Gastroesophageal sphincter (tissue), 4 donors: ENCODE measurements at regions not wholly inside any gene's neighbourhood (a gene's known extent, or its start where the extent isn't known, plus 50 kb on each side); places are given as distances from the start of the nearest gene placed in this dataset.

Experiments
- ATAC-seq: fragments of 150-250 bp; one replicate; pipeline ENCODE4 v1.9.1; 2016; ENCODE audit warnings: mild to moderate bottlenecking, moderate library complexity
- H3K27ac ChIP-seq, 4 donors: fragments of 200-600 bp; sonication (generic) in 3 of 4; 1 replicate in 3 of 4; 2 replicates in 1 of 4; pipeline ENCODE4 v1.5.1; 2016 to 2019
- H3K27me3 ChIP-seq: fragments of 200-600 bp; sonication (generic); one replicate; pipeline ENCODE4 v1.5.1; 2019
- H3K36me3 ChIP-seq, 2 donors: fragments of 200-600 bp; sonication (generic); one replicate each; pipeline ENCODE4 v1.5.1; 2019; ENCODE audit warnings: control low read depth in 1 of 2
- H3K4me1 ChIP-seq, 3 donors: fragments of 200-600 bp; sonication (generic); 1 replicate in 2 of 3; 2 replicates in 1 of 3; pipeline ENCODE4 v1.5.1; 2016 to 2019; ENCODE audit warnings: control low read depth in 2 of 3
- H3K4me3 ChIP-seq, 2 donors: fragments of 200-600 bp; sonication (generic); one replicate each; pipeline ENCODE4 v1.5.1; 2019; ENCODE audit warnings: mild to moderate bottlenecking in 1 of 2, moderate library complexity in 1 of 2
- H3K9me3 ChIP-seq, 3 donors: fragments of 200-600 bp; sonication (generic); one replicate each; pipeline ENCODE4 v1.5.1; 2017 to 2019; ENCODE audit warnings: control low read depth in 2 of 3
- CTCF ChIP-seq, 4 experiments: fragments of 200-600 bp in 2 of 4; fragments of 450-650 bp in 2 of 4; sonication (generic) in 1 of 4; IDR thresholded peaks; one replicate each; pipeline ENCODE4 v1.5.1; 2017 to 2019; ENCODE audit warnings: antibody characterized with exemption in 4 of 4, mild to moderate bottlenecking in 2 of 4, moderate library complexity in 2 of 4
- EP300 ChIP-seq: sonication (generic); formaldehyde crosslinking; IDR thresholded peaks from one replicate; pipeline ENCODE4 v1.6.1; 2017; ENCODE audit warnings: antibody characterized with exemption, mild to moderate bottlenecking
- POLR2A ChIP-seq, 2 donors: fragments of 450-650 bp; IDR thresholded peaks; one replicate each; pipeline ENCODE4 v1.6.1; 2017; ENCODE audit warnings: antibody characterized with exemption in 2 of 2, mild to moderate bottlenecking in 2 of 2, moderate library complexity in 1 of 2
- POLR2AphosphoS5 ChIP-seq: sonication (generic); formaldehyde crosslinking; IDR thresholded peaks from one replicate; pipeline ENCODE4 v1.6.1; 2017; ENCODE audit warnings: antibody characterized with exemption
- WGBS, 2 donors: methylation state at CpG; one replicate each; pipeline ENCODE4 v1.1.5; 2018; ENCODE audit warnings: low coverage in 1 of 2; 5-methylcytosine and 5-hydroxymethylcytosine counted together
- small RNA-seq, 4 donors: library from RNA; depleted of rRNA; stranded (forward); fragments of <200 nt; gene quantifications; one replicate each; pipeline ENCODE3, GENCODE V24; 2016

- TF ChIP-seq POLR2A (IDR thresholded peaks at IDR 0.05) (no peak), EP300 (no peak), POLR2AphosphoS5 (no peak), CTCF (IDR thresholded peaks at IDR 0.05) (no peak)
- H3K4me3 ChIP-seq = no peak overlapping the region
- H3K9me3 ChIP-seq = no peaks in the 10 kb centered on the region
- 88% methylated on average over 3 of the region's 9 CpGs; no CpG with 5 or more reads in 1 of the 2 donors for WGBS, 2 donors
- ATAC-seq = no peak
- no peaks in the 10 kb centered on the region for H3K36me3 ChIP-seq
- no peak overlapping the region for H3K27ac ChIP-seq
- no peaks in the 10 kb centered on the region for H3K4me1 ChIP-seq
- H3K27me3 ChIP-seq = no peaks in the 10 kb centered on the region
Observed at GRCh38 chrX:150308532-150309157, 54.5 kb upstream of the MAMLD1 start.

GRCh38 chrX:150310417-150310816 lies 52.7 kb upstream of the MAMLD1 start:
- H3K4me1 ChIP-seq = no peaks in the 10 kb centered on the region
- no peaks in the 10 kb centered on the region for H3K36me3 ChIP-seq
- TF ChIP-seq POLR2A (IDR thresholded peaks at IDR 0.05) (no peak), EP300 (no peak), POLR2AphosphoS5 (no peak), CTCF (IDR thresholded peaks at IDR 0.05) (no peak)
- no peak for ATAC-seq
- H3K27ac ChIP-seq = no peak overlapping the region
- no peak overlapping the region for H3K4me3 ChIP-seq
- no peaks in the 10 kb centered on the region for H3K27me3 ChIP-seq
- no CpG with 5 or more reads among the region's 4 CpGs for WGBS, 2 donors
- no peaks in the 10 kb centered on the region for H3K9me3 ChIP-seq

DNA sequence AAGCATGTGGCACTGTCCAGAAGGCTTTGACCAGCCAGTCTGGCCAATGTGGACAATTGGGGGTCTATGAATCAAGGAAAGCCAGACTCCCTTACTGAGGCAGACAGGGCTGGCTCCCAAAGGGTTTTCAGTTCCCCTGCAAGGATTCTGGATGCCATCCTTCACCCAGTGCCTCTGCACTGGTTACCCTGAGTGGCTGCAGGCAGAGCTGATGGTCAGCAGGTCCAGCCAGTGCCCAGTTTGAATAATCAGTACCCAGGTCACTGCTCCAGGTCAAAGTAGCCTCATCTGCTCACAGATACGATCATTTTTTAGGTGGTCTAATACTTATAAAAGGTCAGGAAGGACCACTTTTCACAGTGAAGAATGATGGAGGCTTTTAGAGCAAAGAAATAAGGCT lies 52.2 kb upstream of the MAMLD1 start:
- Histone ChIP-seq H3K27me3 (no peaks in the 10 kb centered on the region), H3K9me3 (no peaks in the 10 kb centered on the region), H3K4me3 (no peak overlapping the region), H3K27ac (no peak overlapping the region), H3K4me1 (no peaks in the 10 kb centered on the region), H3K36me3 (no peaks in the 10 kb centered on the region)
- TF ChIP-seq POLR2AphosphoS5 = no peak
- TF ChIP-seq CTCF (IDR thresholded peaks at IDR 0.05) = no peak
- TF ChIP-seq EP300 = no peak
- no peak for TF ChIP-seq POLR2A (IDR thresholded peaks at IDR 0.05)
- WGBS, 2 donors = no CpG with 5 or more reads among the region's 1 CpG
- no peak for ATAC-seq

DNA sequence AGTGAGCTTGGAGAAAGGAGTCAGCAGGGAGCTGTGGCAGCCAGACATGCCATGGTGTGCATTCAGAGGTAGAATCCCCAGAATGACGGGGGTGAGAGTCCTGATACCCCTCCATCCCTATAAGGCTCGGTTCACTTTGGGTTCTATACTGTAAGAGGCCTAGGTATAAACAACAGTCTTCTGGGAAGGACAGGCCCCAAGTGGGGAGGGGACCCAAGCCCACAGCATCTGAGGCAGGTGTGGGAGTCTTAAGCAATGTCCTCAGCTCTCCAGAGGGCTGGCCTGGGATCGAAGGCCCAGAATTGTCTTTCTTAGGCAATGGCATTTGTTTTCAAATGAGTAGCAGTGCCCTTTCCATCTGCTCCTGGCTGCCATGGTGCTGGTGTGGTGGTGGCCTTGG lies 50.2 kb upstream of the MAMLD1 start:
- TF ChIP-seq POLR2AphosphoS5 (no peak), EP300 (no peak), CTCF (IDR thresholded peaks at IDR 0.05) (no peak), POLR2A (IDR thresholded peaks at IDR 0.05) (no peak)
- H3K9me3 ChIP-seq = no peaks in the 10 kb centered on the region
- no peak overlapping the region for H3K4me3 ChIP-seq
- no peaks in the 10 kb centered on the region for H3K27me3 ChIP-seq
- H3K4me1 ChIP-seq = no peaks in the 10 kb centered on the region
- no peaks in the 10 kb centered on the region for H3K36me3 ChIP-seq
- no peak overlapping the region for H3K27ac ChIP-seq
- 0 to 70% methylated on average over 1 to 2 of the region's 3 CpGs for WGBS, 2 donors
- ATAC-seq = no peak

Small RNAs in the stretch of these regions (small RNA-seq; reads per million reads assigned to genes)
- gene MIR2114 = 0 to 0.09 (median 0) reads per million in 4 donors
